HG03025 (cell line): ENCODE measurements at regions not wholly inside any gene's neighbourhood (a gene's known extent, or its start where the extent isn't known, plus 50 kb on each side); places are given as distances from the start of the nearest gene placed in this dataset.
A peak's percentile ranks its signal among the peaks of the same experiment; 100 is the strongest.
"Not testable (repeated sequence)": the region's sequence is repeated elsewhere in the genome, so short reads cannot be mapped to it uniquely, and the experiment has no call there.

ENCODE experiments used
- ATAC-seq: cut with Tn5 transposase; IDR thresholded peaks from one replicate; pipeline ENCODE4 v1.9.1; 2021; ENCODE audit warnings: mild to moderate bottlenecking, moderate library complexity; ENCODE audit not compliant: unreplicated experiment, low FRiP score

DNA sequence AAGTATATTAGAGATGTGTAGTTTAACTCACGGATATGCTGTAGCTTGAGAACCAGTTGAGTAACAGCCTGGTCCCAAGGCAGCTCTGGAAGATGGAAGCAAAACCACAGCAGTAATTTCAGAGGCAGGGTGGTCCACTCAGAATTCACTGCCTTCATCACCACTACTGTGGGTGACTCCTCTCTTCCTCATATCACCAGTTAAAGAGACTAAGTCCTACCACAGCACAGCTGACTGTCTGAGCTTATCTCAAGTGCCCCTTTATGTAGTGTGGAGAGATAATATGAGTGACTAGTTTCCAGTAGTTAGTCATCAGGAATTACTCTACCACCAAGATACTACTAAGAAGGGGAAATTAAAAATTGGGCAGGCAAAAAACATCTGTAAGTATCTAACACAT is 1571.2 kb upstream of the C9orf72 start:
- ATAC-seq, result no peak

DNA sequence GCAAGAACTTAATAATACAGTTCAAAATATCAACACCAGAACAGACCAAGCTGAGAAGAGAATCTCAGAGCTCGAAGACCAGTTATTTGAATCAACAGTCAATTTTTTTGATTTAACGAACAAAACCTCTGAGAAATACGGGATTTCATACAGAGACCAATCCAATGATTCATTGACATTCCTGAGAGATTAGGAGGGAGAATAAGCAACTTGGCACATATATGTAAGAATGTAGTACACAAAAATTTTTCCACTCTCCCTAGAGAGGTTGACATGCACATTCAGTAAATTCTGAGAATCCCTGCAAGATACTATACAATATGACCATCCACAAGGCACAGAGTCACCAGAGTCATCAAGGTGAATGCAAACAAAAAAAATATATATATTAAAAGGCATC is 1577.3 kb upstream of the C9orf72 start:
- no peak for ATAC-seq

DNA sequence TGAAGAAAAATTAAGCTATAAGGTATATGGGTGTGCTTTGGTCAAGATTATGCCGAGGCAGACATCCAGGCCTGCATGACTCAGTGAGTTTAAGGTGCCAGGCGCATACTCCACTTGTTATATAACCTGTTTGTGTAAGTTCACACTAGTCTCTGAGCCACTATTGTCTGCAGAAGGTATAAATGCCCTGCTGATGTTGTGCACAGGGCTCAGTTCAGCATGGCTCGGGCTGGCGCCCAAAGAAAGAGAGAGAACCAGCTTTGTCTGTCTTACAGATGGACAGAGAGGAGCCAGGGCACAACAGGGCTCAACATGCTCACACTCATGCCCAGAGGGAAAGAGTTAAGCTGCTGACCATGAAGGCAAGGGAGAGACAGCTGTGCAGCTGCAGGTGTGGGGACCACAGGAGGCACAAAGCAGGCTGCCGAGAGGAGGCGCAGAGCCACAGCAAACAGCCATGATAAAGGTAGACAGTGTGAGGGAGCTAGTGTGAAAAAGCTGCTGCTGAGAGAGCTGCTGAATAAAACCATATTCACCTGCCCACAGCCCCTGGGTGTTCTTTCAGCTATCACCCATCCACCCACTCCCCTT is 1587.6 kb upstream of the C9orf72 start:
- ATAC-seq, result no peak

DNA sequence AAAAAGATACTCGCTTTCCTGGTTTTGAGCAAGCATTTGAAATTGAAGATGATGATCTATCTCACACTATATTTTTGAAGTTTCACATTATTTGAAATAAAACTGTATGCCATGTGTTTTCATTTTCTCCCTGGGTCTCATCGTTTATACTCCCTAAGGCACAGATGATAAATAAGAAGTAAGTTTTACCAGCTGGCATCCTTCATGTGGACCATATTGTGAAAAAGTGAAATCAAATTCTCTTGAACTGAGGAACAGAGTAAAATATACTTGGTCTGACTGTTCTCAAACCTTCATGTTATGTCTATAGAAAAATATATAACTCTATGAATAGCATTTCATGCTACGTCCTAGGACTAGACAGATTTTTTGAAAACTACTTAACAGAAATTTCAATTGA is 1600.9 kb upstream of the C9orf72 start:
- no peak for ATAC-seq

DNA sequence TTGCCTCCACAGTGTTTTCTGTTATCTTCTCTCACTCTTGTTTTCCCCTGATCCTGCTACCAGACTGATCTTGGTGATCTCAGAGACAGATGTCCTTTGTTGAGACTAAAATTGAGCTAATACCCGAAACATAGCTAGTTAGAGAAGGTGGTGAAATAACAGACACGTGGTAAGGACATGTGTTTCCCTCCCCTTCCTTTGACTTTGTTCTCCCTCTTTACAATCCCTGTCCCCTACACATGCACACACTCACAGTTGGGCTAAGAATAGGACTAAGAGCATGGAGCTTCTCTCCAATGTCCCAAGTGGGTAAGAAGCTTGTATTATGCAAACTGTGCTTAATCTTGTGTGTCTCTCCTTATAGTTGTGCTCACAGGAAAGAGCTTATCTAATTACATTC is 1603.0 kb upstream of the C9orf72 start:
- no peak for ATAC-seq

DNA sequence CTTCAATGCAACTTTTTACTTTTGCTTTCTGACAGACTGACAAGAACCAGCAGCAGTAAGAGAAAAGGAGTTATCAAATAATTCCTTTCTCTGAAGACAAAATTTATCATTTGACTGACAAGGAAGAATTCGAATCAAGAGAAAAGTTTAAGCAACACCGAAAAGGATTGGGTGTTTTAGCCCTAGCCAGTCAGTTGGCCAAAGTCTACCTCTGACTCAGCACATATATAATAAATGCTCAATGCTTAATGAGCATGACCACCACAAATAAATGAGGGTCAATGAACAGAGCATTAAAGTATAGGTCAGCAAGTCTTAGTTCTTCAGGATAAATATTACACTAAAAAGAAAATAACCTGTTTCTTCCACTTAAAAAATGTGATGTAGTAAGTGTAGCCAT is 1603.5 kb upstream of the C9orf72 start:
- no peak for ATAC-seq

DNA sequence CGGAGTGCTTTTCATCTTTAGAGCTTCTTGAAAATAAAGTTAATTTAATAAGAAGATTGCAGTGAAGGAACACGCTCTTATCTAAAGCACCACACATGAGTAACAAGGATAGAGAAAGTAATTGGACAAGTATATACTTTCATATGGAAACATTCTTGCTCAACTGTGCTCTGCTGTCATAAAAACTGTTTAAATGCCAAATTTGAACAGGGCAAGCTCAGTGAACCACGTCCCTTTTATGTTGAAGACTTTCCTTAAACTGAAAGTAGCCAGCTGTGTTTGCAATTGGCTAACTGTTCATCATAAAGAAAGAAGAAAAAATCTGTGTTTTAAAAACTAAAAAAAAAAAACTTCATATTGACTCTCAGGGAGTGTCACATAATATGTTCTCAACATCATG is 1610.7 kb upstream of the C9orf72 start:
- ATAC-seq, result no peak

DNA sequence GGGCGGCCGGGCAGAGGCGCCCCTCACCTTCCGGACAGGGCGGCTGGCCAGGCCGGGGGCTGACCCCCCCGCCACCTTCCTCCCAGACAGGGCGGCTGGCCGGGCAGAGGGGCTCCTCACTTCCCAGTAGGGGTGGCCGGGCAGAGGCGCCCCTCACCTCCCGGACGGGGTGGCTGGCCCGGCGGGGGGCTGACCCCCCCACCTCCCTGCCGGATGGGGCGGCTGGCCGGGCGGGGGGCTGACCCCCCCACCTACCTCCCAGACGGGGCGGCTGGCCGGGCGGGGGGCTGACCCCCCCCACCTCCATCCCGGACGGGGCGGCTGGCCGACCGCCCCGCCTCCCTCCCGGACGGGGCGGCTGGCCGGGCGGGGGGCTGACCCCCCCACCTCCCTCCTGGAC is 1615.5 kb upstream of the C9orf72 start:
- not testable (repeated sequence) for ATAC-seq

DNA sequence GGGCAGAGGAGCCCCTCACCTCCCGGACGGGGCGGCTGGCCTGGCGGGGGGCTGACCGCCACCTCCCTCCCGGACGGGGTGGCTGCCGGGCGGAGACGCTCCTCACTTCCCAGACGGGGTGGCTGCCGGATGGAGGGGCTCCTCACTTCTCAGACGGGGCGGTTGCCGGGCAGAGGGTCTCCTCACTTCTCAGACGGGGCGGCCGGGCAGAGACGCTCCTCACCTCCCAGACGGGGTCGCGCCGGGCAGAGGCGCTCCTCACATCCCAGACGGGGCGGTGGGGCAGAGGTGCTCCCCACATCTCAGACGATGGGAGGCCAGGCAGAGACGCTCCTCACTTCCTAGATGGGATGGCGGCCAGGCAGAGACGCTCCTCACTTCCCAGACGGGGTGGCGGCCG is 1615.9 kb upstream of the C9orf72 start:
- ATAC-seq, result not testable (repeated sequence)

DNA sequence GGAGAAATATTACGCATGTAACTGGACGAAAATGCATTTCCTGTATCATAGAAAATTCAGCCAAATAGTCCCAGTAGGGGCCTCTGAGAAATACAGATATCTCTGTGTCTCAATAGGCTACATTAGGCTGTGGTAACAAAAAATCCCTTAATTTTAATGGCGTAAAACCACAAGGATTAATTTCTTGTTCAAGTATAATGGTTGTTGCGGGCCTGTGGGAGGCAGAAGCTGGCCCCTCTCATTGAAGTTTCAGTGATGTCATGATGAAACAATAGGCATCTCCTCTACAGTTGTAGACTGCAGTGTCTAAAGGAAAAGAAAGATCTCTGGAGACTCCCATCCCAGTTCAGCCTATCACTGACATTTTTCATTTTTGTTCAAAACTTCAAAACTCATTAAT is 1625.6 kb upstream of the C9orf72 start:
- no peak for ATAC-seq

DNA sequence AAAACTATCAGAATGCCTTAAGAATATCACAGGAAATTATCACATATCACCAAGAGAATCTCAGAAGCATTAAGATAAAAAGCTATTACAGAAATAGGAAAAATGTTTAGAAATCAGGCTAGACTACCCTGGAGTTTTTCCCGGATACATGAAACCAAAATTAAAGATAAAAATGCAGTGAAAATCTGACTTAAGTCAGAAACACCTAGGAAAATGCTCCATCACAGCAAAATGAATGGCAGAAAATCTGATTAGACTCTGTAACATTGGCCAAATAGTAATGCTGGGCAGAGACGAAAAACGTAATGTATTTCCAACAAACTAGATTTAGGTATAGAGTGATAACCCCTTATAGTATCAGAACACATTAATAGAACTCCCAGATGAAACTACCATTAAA is 1626.7 kb upstream of the C9orf72 start:
- no peak for ATAC-seq

DNA sequence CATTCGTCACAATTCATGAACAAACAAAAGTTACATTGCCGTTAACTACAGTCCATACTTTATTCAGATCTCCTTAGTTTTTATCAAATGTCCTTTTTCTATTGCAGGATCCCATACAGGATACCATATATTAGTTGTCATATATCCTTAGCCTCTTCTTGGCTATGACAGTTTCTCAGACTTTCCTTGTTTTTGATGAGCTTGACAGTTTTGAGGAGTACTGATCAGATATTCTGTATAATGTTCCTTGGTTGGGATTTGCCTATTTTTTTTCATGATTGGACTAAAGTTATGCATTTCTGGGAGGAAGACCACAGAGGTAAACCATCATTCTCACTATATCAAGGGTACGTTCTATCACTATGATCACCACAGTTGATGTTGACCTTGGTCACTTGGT is 1627.4 kb upstream of the C9orf72 start:
- ATAC-seq, result no peak

DNA sequence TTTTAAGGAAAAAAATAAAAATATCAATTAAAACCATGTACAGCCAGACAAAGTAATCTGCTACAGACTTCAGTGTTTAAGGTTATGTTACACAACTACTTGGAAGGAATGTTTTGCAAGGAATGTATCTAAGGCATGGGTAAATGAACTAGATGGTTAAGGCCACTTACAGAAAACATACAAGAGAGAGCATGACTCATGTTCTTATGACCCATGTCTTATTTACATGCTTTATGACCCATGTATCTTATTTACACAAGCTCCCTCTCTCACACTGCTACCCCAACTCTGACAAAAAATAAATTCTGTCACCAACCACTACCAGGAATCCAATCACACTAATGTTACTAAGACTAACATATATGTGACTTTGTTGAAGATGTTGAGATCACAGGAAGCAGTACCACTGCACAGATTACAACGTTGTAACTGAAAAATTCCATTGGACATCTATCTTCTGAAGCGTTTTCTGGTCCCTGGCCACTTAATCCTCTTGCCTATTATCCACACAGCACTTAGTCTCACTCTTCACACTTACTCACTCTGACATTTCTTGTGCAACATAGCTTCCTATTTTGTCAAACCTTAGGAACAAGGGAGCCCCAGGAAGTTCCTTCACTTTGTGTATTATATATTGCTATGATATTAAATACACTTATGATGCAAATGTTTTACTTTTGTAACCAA is 1630.1 kb upstream of the C9orf72 start:
- ATAC-seq, result no peak

DNA sequence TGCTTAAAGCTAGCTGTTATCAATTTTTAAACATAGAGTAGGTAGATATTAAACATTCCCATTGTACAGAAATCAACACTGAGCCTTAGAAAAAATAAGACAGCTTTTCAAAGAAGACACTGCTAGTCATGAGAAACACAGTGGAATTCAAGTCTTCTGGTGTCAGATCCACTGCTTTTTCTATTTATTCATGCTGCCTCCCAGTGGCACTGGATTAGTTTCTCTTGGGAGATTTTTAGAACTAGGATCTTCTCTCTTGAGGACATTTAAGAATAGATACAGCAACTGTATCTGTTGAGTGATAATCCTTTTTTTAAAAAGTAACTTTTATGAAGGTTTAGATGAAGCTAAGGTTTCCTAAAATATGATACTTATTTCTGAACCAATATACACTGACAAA is 1635.4 kb upstream of the C9orf72 start:
- no peak for ATAC-seq

DNA sequence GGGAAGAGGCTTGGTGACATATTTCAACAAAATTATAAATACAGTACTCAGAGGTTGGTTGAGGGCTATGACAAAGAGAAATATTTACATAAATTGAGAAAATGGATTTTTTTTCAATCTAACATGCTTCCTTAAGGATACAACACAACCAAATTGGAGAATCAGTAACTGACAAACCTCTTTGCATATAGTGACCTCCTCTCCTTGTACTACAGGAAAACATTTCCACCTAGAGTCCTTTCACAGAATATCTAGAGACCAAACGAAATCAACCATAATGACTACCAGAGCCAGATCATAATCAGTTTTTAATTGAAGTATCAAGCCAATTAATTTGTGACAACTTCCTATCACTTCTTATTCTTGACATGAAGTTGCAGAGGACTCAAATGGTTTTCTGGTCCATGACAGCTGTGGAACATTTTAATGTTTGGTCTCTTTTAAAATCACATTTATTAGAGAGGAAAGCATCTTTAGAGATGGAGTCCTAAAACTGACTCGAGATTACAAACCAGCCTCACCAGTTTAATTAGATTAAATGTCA is 1636.5 kb upstream of the C9orf72 start:
- ATAC-seq, result no peak

DNA sequence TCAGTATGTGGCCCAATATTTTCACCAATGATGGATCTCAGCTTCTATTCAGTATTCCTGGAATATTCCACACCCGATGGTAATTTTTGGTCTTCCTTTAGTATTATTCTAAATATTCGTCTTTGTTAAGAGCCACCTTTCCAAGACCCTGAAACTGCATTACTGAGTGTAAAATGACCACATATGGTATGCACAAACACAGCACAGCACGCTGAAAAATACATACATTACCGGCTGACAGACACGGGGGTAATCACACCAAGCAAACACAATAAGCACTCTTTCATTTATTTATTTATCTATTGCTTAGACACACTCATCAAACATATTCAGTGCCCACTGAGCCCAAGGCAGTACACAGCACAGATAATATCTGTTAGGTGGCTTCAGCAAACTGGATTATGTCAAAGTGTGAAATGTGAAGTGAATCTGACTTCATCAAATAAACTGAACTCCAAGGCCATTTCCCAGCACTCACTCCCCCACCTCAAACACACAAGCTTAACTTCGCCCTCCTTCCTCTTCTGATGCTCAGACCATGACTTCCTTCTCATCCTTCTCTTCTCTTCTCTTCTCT is 1637.8 kb upstream of the C9orf72 start:
- ATAC-seq, result no peak

DNA sequence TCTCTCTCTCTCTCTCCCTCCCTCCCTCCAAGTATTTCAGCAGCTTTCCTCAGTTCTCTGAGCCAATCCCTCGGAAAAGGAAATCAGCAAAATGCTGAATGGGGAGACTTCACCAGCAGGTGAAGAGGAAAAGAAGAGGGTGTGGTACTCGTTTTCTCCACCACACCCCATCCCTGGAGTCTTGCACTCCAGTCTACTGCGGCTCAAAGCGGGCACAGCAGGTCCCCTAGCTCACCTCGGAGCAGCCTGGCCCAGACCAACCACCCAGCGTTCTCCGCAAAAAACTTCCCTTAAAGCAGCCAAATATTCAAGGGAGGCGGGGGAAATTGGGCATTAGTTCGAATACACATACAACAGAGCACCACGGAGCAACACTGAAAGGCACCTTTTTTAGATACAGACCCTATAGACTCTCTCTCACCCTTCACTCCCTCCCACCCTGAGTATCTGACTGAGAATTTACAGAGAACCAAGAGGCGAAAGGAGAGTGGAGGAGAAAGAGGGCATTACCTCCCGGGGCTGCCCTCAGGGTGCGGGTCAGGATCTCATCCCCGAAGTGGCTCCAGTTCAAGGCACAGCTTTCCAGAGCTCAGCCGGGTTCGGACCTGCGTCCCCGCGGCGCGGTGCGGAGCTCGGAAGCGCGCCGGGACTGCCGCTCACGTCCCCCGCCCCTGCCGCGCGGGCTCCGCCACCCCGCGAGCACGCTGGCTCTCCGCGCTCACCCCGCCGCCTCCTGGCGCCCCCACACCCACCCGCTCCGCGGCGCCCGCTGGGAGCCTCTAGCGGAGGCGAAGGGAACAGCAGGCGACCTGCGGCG is 1638.5 kb upstream of the C9orf72 start:
- ATAC-seq, result peak; percentile 84

DNA sequence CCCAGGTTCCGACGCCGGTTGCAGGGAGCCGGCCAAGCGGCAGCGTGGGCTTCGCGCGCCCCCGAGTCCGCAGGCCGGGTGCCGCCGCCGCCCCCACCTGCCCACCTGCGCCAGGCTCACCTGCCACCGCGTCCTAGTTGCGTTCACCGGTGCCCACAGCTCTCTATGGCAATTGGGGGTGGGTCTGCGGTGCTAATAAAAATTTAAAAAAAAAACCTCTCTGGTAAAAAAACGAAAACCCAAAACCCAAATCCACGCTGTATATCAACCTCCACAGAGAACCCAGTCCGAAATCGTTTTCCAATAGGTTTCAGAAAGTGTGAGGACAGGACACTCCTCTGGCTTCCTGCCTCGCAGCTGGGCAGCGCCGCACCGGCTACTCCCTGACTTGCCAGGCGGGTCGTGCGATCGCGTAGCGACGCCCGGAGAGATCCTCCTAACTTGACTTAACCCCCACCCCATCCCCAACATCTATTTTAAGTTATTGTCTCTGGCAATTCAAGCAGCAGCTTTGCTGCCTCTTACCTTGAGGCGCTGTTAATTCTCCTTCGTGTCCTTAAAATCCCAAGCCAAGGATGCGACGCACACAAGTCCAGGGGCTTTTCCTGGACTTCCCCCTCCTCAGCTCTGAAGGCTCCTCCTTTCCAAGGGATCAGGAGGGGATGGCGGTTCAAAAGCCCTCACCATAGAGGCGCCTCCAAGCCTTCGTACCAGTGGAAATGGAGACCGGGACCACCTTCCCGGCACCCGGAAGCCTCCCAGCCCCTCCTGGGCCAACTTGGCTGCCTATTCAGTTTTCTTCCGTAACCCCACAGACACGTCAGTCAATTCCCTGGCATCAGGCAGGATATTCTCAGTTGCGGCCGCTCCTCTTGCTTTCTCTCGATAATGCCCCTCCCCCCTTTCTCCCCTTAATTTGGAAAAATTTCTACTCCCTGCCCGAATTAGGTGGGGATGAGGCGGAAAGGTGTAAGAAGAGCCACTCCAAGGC is 1639.4 kb upstream of the C9orf72 start:
- ATAC-seq, result no peak

DNA sequence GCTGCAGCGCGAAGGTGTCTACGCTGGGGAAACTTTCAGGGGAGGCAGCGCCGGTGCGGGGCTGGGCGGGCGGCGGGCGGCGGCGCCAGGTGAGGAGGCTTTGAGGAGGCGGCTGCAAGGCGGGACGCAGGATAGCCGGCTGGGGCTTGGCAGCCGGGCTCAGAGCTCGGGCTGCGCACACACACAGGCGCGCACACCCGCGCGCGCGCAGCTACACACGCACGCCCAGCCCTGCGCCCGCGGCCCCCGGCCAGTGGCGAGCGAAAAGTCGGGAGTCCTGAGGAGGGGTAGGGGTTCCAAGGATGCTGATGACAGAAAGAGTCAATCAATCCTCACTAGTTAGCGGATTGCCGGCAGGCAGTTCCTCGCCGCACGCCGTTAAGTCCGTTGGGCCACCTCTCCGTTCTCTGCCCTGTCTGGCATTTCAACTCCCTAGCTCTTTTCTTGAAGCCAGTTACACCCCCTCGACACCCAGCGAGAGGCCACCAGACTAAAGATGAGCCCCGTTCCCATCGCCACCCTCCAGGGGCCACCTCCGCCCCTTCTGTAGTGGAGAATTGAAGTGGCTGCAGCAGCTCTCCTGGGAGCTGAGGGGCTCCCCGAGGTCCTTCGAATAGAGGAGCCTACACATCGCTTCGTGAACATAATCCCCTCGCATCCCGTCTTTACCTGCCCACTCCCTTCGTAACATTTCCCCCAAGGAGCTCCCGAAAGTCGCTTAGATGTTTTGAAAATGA is 1640.3 kb upstream of the C9orf72 start, which contains the start of gene LINGO2:
Gene LINGO2, minus strand, starts transcription at position 185 of the 737 bp plus-strand sequence.
- no peak for ATAC-seq
